ENCODE measurements at regions not wholly inside any gene's neighbourhood (a gene's known extent, or its start where the extent isn't known, plus 50 kb on each side); places are given as distances from the start of the nearest gene placed in this dataset.
"Not testable (repeated sequence)": the region's sequence is repeated elsewhere in the genome, so short reads cannot be mapped to it uniquely, and the experiment has no call there.

- TF ChIP-seq CTCF (IDR thresholded peaks at IDR 0.05; ENCODE audit: poor library complexity, severe bottlenecking) (peak; percentile 73), RAD21 (conservative IDR thresholded peaks at IDR 0.05) (peak; percentile 56)
- not testable (repeated sequence) for TF ChIP-seq REST (IDR thresholded peaks at IDR 0.05; ENCODE audit: borderline replicate concordance); POLR2AphosphoS5 (IDR thresholded peaks at IDR 0.05); EZH2 (IDR thresholded peaks at IDR 0.05; ENCODE audit: borderline replicate concordance, insufficient read depth, low read length, poor library complexity, severe bottlenecking); MXI1 (conservative IDR thresholded peaks at IDR 0.05; ENCODE audit: poor library complexity, severe bottlenecking)
Measured at GRCh38 chr7:6930787-6931186, 104.7 kb upstream of the CCZ1B start.
